ENCODE measurements at regions not wholly inside any gene's neighbourhood (a gene's known extent, or its start where the extent isn't known, plus 50 kb on each side); places are given as distances from the start of the nearest gene placed in this dataset.
A peak's percentile ranks its signal among the peaks of the same experiment; 100 is the strongest.

DNA sequence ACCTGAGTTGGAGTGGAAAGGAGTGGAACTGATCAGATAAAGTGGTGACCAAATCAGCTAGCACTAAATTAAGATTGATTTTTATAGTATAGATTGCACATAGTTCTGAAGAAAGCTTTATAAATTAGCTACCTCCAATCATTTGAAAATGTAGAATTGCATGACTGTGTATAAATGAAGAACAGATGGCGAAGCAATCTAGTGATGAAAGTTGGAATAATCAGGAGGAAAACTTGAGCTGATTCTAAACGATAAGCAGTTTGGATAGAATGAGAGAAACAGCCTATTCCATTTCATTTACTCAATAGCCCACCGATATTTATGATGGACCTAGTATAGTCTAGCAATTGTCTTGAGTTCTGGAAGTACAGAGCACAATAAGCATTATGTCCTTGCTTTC lies 661.5 kb downstream of the PLA2G4A start:
- DNase-seq = no peak
- H3K9me3 ChIP-seq = no peaks in the 10 kb centered on the region
- no peak overlapping the region for H3K4me3 ChIP-seq
- H3K36me3 ChIP-seq = no peaks in the 10 kb centered on the region
- H3K27me3 ChIP-seq = no peaks in the 10 kb centered on the region

DNA sequence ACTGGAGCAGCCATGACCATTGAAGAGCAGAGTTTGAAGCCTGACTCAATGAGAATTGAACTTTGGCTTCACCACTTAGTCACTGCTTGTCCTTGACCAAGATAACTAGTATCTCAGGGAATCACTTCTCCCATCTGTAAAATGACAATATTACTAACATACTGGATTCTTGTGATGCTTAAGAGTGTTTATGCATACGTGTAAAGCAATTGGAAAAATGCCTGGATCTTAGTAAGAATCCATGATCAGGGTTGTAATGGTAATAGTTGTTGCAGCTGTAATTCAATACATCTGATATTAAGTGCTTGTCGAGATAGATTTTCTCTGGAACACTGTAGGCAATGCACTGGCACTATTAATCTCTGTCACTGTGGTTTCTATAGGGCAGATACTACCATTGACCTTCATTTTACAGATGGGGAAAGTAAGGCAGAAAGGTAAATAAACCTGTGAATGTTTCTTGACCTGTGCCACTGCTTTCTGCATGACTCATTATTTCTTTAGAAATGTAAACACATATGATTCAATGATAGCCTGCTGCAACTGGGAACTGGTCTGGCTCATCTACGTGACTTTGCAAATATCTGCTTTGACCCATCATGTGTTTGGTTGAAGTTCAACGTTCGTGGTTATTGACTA lies 662.5 kb downstream of the PLA2G4A start:
- no peaks in the 10 kb centered on the region for H3K9me3 ChIP-seq
- no peaks in the 10 kb centered on the region for H3K27me3 ChIP-seq
- H3K36me3 ChIP-seq = no peaks in the 10 kb centered on the region
- H3K4me3 ChIP-seq = no peak overlapping the region
- DNase-seq = peak; percentile 23

DNA sequence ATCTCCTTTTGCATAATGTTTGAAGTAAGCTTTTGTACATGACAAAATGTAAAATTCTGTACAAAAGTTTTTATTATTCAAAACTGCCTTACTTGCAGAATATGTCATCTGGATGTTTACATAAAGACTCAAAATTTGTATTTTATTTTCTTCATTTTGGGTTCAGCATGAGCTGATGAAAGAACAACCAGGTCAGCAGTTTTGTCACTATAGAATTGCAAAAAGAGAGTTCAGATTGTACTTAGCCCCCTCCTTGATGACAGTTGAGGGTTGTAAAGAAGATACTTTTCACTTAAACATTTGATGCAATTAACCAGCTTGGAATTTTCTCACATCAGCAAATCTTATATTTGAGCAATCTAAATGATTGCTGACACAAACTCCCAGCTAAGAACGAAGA lies 669.3 kb downstream of the PLA2G4A start:
- no peaks in the 10 kb centered on the region for H3K36me3 ChIP-seq
- no peaks in the 10 kb centered on the region for H3K27me3 ChIP-seq
- H3K9me3 ChIP-seq = no peaks in the 10 kb centered on the region
- H3K4me3 ChIP-seq = no peak overlapping the region
- no peak for DNase-seq

DNA sequence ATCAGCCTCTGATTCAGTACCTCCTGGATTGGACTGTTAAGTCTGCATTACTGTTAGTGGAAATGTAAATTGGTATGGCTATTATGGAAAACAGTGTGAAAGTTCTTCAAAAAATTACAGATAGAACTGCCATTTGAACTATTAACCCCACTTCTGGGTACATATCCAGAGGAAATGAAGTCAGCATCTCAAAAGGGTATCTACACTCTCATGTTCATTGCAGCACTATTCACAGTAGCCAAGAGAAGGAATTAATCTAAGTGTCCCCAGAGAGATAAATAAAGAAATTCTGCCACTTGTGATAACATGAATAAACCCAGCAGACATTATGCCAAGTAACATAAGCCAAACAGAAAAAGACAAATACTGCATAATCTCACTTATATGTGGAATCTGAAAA lies 676.0 kb downstream of the PLA2G4A start:
- Histone ChIP-seq H3K27me3 (no peaks in the 10 kb centered on the region), H3K36me3 (no peaks in the 10 kb centered on the region), H3K4me3 (no peak overlapping the region), H3K9me3 (no peaks in the 10 kb centered on the region)
- no peak for DNase-seq

DNA sequence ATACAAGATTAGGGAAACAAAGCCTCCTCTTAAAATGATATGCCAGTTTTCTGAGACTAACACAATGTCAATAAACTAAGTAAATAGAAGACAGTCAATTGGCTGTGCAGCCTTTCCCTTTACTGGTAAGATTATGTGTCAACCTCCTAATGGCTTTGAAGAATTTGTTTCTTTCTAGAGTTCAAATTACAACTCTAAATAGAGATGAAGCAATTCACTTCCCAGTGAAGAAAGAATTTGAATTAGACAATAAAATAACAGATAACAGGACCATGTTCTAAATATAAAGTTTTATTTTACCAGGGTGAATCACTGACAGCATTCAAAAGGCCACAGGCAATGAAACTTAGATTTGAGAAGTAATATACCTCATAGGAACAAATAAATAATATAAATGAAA lies 680.3 kb downstream of the PLA2G4A start:
- H3K9me3 ChIP-seq = no peaks in the 10 kb centered on the region
- no peak overlapping the region for H3K4me3 ChIP-seq
- no peak for DNase-seq
- H3K36me3 ChIP-seq = no peaks in the 10 kb centered on the region
- H3K27me3 ChIP-seq = no peaks in the 10 kb centered on the region

DNA sequence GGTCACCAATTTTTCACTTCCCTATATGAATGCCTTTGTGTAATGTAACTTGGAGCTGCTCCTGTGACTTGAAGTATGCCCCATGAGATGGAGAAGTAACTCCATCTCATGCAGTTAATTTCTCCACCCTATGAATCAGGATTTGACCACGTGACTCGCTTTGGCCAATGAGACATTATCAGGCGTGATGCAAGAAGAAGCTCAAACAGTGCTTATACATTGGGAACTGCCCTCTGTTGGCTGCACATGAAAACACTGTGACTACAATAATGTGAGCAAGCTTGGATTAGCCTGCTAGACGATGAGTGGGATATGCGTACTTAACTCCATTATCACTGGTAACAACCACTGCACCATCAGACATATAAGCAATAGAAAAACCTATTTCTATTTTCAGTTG lies 684.4 kb downstream of the PLA2G4A start:
- Histone ChIP-seq H3K36me3 (no peaks in the 10 kb centered on the region), H3K27me3 (no peaks in the 10 kb centered on the region), H3K4me3 (no peak overlapping the region), H3K9me3 (no peaks in the 10 kb centered on the region)
- peak; percentile 8 for DNase-seq

DNA sequence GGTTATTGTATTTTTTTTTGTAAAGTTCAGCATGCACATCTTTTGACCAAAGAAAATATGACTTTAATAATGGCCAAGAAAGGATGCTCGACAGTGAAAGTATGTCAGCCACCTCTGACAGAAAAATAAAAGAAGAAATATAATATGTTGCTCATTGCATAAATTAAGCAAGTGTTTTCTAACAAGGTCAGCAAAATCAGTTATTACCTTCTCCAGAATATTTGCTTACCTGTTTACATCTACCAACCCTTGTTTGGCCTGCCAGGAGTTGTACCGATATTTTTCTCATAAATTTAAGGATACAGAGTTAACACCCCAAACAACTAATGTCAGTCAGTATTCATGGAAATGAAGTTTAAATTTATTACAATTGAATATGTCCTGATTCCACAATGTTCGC lies 685.4 kb downstream of the PLA2G4A start:
- no peaks in the 10 kb centered on the region for H3K36me3 ChIP-seq

DNA sequence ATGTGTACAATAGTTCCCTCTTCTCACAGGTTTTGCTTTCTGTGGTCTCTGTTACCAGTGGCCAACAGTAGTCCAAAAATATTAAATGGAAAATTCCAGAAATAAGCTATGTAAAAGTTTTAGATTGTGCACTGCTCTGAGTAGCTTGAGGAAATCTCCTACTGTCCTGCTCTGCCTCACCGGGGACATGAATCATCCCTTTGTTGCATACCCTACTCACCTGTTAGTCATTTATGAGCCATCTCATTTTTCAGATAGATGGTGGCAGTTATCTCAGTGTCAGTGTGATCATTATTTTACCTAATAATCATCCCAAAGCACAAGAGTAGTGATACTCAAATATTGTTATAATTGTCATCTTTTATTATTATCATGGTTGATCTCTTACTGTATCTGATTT lies 688.1 kb downstream of the PLA2G4A start:
- Histone ChIP-seq H3K9me3 (no peaks in the 10 kb centered on the region), H3K36me3 (no peaks in the 10 kb centered on the region), H3K4me3 (no peak overlapping the region), H3K27me3 (no peaks in the 10 kb centered on the region)
- DNase-seq = peak; percentile 3

More for the DNA sequence above, 685.4 kb downstream of the PLA2G4A start:
- Histone ChIP-seq H3K9me3 (no peaks in the 10 kb centered on the region), H3K27me3 (no peaks in the 10 kb centered on the region), H3K4me3 (no peak overlapping the region)
- DNase-seq = no peak

DNA sequence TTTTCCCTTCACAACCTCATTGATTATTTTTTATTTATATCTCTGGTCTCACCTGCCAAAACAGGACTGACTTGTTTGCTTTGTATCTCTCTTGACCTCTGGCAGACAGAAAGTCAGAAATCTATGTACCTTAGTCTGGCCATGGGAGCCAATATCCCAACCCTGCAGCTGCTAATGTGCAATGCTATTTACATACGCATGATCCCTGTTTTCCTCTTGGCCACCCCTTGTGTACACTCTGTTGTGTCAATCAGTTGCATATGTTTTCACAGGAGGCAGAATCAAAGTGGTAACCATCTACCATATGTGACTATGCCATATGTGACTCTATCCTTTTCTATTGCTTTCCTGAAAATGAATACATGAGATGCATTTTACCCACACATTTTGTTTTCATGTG lies 688.8 kb downstream of the PLA2G4A start:
- H3K9me3 ChIP-seq = no peaks in the 10 kb centered on the region
- H3K27me3 ChIP-seq = no peaks in the 10 kb centered on the region
- no peaks in the 10 kb centered on the region for H3K36me3 ChIP-seq
- no peak for DNase-seq
- no peak overlapping the region for H3K4me3 ChIP-seq

DNA sequence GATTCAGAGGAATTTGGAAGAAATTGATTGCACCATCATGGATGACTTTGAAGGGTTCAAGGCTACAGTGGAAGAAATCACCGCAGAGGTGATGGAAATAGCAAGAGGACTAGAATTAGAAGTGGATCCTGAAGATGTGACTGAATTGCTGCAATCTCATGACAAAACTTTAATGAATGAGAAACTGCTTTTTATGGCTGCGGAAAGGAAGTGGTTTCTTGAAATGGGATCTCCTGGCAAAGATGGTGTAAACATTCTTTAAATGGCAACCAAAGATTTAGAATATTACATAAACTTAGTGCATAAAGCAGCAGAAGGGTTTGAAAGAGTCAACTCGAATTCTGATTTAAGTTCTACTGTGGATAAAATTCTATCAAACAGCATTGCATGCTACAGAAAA lies 698.6 kb downstream of the PLA2G4A start:
- no peaks in the 10 kb centered on the region for H3K27me3 ChIP-seq
- H3K36me3 ChIP-seq = no peaks in the 10 kb centered on the region
- DNase-seq = no peak
- no peaks in the 10 kb centered on the region for H3K9me3 ChIP-seq
- no peak overlapping the region for H3K4me3 ChIP-seq

DNA sequence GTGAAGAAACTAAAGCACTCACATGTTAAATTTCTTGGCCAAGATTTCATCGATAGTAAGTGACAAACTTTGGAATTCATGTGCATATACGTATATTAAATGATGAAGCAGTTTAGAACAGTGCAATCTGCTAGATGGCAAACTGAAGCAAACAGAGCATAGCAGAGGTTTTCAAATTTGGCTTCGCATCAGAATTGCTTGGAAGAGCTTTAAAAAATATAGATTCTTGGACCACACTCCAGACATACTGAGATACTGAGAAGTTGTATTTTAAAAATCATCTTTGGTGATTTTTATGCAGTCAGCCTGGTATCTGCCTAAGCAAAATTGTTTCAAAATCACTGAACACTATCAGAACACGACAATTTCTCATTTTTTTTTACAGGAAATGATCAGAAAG lies 709.2 kb downstream of the PLA2G4A start:
- Histone ChIP-seq H3K27me3 (no peaks in the 10 kb centered on the region), H3K36me3 (no peaks in the 10 kb centered on the region), H3K4me3 (no peak overlapping the region), H3K9me3 (peaks cover 4% of the 10 kb centered on the region; the same call in 1 of the 2 replicates)
- no peak for DNase-seq

DNA sequence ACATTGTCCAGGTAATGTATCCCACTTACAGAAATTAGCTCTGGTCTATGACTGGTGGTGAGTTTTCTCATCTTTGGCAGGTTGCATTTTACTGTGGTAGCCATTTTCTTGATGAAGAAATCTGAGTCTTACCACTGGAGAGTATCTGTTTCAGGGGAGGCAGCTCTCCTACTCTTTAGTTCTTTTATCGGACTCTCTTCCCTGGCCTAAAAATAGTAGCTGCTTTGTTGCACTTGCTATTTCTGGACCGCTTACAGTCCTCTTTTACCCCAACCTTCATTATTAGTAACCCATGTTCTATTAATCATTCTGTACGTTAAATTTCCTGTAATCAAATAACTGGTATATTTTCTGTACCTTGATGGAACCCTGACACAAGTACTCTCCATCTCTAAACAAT lies 720.8 kb downstream of the PLA2G4A start:
- Histone ChIP-seq H3K27me3 (no peaks in the 10 kb centered on the region), H3K4me3 (no peak overlapping the region), H3K9me3 (no peaks in the 10 kb centered on the region), H3K36me3 (no peaks in the 10 kb centered on the region)
- no peak for DNase-seq

DNA sequence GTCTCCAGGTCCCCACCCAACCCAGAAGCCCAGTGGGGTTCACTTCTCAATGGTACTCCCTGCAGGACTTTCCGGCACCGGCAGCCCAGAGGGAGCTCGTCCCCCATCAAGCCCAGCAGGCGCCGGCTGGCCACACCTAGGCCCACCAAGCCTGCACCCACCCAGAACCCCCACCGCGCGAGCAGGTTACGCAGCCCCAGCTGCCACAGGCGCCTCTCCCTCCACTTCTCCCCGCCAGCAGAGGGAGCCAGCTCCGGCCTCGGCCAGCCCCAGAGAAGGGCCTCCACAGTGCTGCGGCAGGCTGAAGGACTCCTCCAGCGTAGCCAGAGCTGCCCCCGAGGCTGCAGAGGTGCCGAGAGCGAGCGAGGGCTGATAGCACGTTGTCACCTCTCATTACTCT lies 722.3 kb downstream of the PLA2G4A start:
- H3K9me3 ChIP-seq = no peaks in the 10 kb centered on the region
- DNase-seq = no peak
- no peak overlapping the region for H3K4me3 ChIP-seq
- no peaks in the 10 kb centered on the region for H3K36me3 ChIP-seq
- H3K27me3 ChIP-seq = no peaks in the 10 kb centered on the region

DNA sequence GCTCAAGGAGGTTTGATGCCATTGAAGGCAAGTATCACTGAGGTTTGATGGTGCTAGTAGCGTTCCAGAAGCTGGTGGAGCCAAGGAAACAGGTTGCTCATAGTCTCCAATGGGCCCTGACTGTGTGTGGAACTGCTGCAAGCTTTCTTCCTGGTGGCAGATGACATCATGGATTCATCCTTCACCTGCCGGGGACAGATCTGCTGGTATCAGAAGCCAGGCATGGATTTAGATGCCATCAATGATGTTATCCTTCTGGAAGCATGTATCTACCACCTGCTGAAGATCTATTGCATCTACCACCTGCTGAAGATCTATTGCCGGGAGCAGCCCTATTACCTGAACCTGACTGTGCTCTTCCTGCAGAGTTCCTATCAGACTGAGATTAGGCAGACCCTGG lies 734.4 kb downstream of the PLA2G4A start:
- no peak overlapping the region for H3K4me3 ChIP-seq
- no peaks in the 10 kb centered on the region for H3K36me3 ChIP-seq
- no peaks in the 10 kb centered on the region for H3K27me3 ChIP-seq
- DNase-seq = no peak
- 0 out of 2 replicates have a peak, but pooled peaks cover 3% of the 10 kb centered on the region for H3K9me3 ChIP-seq

DNA sequence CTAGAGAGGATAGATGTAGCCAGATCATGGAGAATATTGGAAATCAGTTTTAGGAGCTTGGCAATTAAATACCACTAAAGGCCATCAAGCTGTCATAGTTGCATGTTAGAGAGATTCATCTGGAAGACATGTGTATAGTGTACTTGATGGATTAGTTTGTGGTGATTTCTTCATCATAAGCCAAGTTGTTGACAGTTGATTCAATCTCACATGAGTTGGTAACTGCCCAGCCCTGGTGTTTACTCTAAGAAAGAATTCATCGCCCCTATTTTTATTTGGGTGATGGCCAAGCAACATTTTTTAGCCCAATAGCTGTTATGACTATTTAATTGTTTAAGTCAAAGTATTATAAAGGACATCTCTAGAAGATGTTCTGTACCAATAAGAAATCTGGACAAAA lies 737.6 kb downstream of the PLA2G4A start:
- H3K27me3 ChIP-seq = no peaks in the 10 kb centered on the region
- no peak overlapping the region for H3K4me3 ChIP-seq
- 0 out of 2 replicates have a peak, but pooled peaks cover 3% of the 10 kb centered on the region for H3K9me3 ChIP-seq
- peak; percentile 18 for DNase-seq
- no peaks in the 10 kb centered on the region for H3K36me3 ChIP-seq

DNA sequence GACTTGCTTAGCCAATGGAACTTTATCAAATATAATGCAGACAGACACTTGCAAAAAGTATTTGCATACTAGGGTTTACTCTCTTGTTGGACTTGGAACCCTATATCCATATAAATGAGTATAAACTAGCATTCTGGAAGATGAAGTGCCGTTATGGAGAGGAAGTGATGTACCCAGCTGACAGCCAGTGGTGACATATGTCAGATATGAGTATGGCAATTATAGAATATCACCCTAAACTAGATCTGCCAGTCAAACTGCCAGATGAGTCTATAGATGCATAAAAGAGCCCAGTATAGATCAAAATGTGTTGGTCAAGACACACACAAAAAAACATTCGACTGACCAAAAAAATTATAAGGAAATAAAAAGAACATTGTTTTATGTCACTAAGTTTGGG lies 739.3 kb downstream of the PLA2G4A start:
- no peak overlapping the region for H3K4me3 ChIP-seq
- H3K9me3 ChIP-seq = 0 out of 2 replicates have a peak, but pooled peaks cover 3% of the 10 kb centered on the region
- H3K27me3 ChIP-seq = no peaks in the 10 kb centered on the region
- no peak for DNase-seq
- H3K36me3 ChIP-seq = no peaks in the 10 kb centered on the region

DNA sequence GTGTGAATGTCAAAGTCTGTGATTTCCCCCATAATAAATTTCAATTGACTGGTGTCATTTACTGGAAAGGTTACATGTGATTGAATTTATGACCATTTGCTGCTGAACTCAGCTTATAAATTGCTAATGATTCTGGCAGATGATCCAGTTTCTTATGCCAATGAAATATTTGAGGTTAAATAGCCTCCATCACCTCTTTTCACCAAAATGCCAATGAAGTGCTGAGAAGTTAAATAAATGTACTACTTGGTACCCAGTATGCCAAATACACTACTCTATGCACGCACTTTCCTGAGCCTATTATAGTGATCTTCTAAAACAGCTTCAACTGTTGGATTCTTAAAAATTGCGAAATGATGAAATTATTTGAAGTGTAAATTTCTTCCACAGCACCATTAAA lies 741.4 kb downstream of the PLA2G4A start:
- 0 out of 2 replicates have a peak, but pooled peaks cover 3% of the 10 kb centered on the region for H3K9me3 ChIP-seq
- no peak for DNase-seq
- no peak overlapping the region for H3K4me3 ChIP-seq
- no peaks in the 10 kb centered on the region for H3K27me3 ChIP-seq
- H3K36me3 ChIP-seq = no peaks in the 10 kb centered on the region

DNA sequence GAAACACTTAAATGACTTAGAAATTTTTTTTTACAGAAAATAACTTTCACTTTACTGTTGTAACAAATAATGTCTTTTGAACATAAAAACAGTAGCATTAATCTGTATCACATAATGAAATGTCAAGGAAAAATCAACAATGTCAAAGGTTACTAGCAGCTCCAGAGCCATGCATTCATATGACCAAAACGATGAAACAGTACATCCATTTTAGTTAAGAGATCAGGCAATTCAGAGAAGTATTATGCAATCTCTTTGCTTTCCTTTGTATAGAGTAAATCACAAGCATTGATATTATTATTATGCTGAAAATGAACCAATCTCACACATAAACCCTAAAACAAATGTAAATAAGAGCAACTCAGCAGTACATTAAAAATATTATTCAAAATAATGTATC lies 748.9 kb downstream of the PLA2G4A start:
- no peaks in the 10 kb centered on the region for H3K27me3 ChIP-seq
- H3K36me3 ChIP-seq = no peaks in the 10 kb centered on the region
- no peaks in the 10 kb centered on the region for H3K9me3 ChIP-seq
- H3K4me3 ChIP-seq = no peak overlapping the region
- no peak for DNase-seq

DNA sequence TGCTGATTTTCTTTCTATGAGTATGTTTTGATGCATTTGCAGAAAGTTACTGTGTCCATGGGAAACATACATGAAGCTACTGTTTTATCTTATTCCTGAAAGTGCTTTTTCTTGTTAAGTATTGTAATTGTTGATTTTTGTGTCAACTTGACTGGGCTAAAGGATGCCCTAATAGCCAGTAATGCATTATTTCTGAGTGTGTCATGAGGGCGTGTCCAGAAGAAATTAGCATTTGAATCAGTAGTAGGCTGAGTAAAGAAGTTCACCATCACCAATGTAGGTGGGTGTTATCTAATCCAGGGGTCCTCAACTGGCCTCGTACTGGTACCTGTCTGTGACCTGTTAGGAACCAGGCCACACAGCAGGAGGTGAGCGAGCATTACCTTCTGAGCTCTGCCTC lies 760.2 kb downstream of the PLA2G4A start:
- H3K27me3 ChIP-seq = no peaks in the 10 kb centered on the region
- no peak overlapping the region for H3K4me3 ChIP-seq
- no peak for DNase-seq
- no peaks in the 10 kb centered on the region; the same call in 1 of the 2 replicates for H3K9me3 ChIP-seq
- H3K36me3 ChIP-seq = no peaks in the 10 kb centered on the region

Measured in MG63 (cell line).